K562 (cell line): ENCODE measurements at regions not wholly inside any gene's neighbourhood (a gene's known extent, or its start where the extent isn't known, plus 50 kb on each side); places are given as distances from the start of the nearest gene placed in this dataset.

Experiments
- ATAC-seq: fragments of 200-7000 bp; cut with Tn5 transposase; 3 replicates; pipeline ENCODE4 v1.9.1; 2020; ENCODE audit warnings: moderate library complexity
- BruUV-seq: library from RNA; stranded (reverse); fragments of 400-500 nt; replicated peaks from 2 replicates; lab custom pipeline; 2021; lab: Mats Ljungman, UMichigan
- CTCF ChIA-PET: fragments of 300-600 bp; formaldehyde crosslinking; extraction: SDS; loops from one replicate; lab custom pipeline; 2021; ENCODE audit warnings: low intra/inter-chr PET ratio; lab: Yijun Ruan, JAX
- POLR2A ChIA-PET: fragments of 300-600, 350-650 bp; sonication (Branson Sonifier 250); formaldehyde crosslinking; extraction: SDS; loops from one replicate; lab custom pipeline; 2021; ENCODE audit warnings: antibody characterized with exemption, inconsistent platforms; lab: Yijun Ruan, JAX
- DNase-seq, 4 experiments: peaks; one replicate each; pipeline versions ENCODE4 v3.0.0 to v3.0.0-alpha.2; 2011 to 2018; ENCODE audit warnings: low spot score in 3 of 4, mixed read lengths in 3 of 4; ENCODE audit errors: extremely low read depth in 1 of 4
- FAIRE-seq: peaks from 2 replicates; lab custom pipeline; 2011; peaks lifted over from hg19 to GRCh38; lab: Jason Lieb, UNC
- H2AFZ ChIP-seq: 2 replicates; pipeline ENCODE4 v1.6.0; 2011; ENCODE audit warnings: low read depth, low read length, control low read depth, inconsistent platforms
- H3K27ac ChIP-seq: fragments of 200-600 bp; 3 replicates; pipeline ENCODE4 v1.8.0; 2011; ENCODE audit warnings: low read depth, mild to moderate bottlenecking, control low read depth, inconsistent platforms, low read length, moderate library complexity, mixed read lengths; ENCODE audit errors: extremely low read depth
- H3K27me3 ChIP-seq, 2 experiments: fragments of 300-600 bp in 1 of 2; 2 replicates in 1 of 2; 3 replicates in 1 of 2; pipeline versions ENCODE4 v1.6.0 to v1.8.0; 2011; ENCODE audit warnings: inconsistent platforms in 2 of 2, low read length in 2 of 2, mild to moderate bottlenecking in 1 of 2, mixed read lengths in 1 of 2, moderate library complexity in 1 of 2; ENCODE audit not compliant: control insufficient read depth in 2 of 2, insufficient read depth in 2 of 2
- H3K36me3 ChIP-seq: fragments of 300-600 bp; 3 replicates; pipeline ENCODE4 v1.8.0; 2011; ENCODE audit warnings: mild to moderate bottlenecking, low read length, inconsistent platforms; ENCODE audit not compliant: control insufficient read depth, insufficient read depth
- H3K4me1 ChIP-seq, 2 experiments: fragments of 200-600 bp in 1 of 2; replicated peaks in 1 of 2; 2 replicates in 1 of 2; 3 replicates in 1 of 2; pipeline versions ENCODE4 v1.5.1 to v1.8.0; 2011; ENCODE audit warnings: inconsistent platforms in 2 of 2, low read length in 2 of 2, mild to moderate bottlenecking in 1 of 2, mixed read lengths in 1 of 2, moderate library complexity in 1 of 2; ENCODE audit not compliant: control insufficient read depth in 2 of 2, insufficient read depth in 2 of 2
- H3K4me2 ChIP-seq: 2 replicates; pipeline ENCODE4 v1.6.1; 2011; ENCODE audit warnings: low read length, control low read depth, inconsistent platforms, mixed read lengths; ENCODE audit not compliant: insufficient read depth
- H3K4me3 ChIP-seq: fragments of 200-600 bp; sonication (generic), shearing (Covaris generic); 2 replicates; pipeline ENCODE4 v1.5.1; 2016; ENCODE audit warnings: control low read depth, inconsistent platforms
- H3K79me2 ChIP-seq: fragments of 200-600 bp; 3 replicates; pipeline ENCODE4 v1.8.0; 2011; ENCODE audit warnings: low read length, inconsistent platforms; ENCODE audit not compliant: control insufficient read depth, insufficient read depth
- H3K9ac ChIP-seq, 2 experiments: 2 replicates each; pipeline versions ENCODE4 v1.6.0 to v1.6.1; 2011; ENCODE audit warnings: low read depth in 2 of 2, low read length in 2 of 2, control low read depth in 1 of 2, inconsistent platforms in 1 of 2, mild to moderate bottlenecking in 1 of 2, mixed read lengths in 1 of 2; ENCODE audit not compliant: insufficient read depth in 1 of 2
- H3K9me1 ChIP-seq: one replicate; pipeline ENCODE4 v1.6.0; 2011; ENCODE audit warnings: inconsistent platforms, mild to moderate bottlenecking, low read length, moderate library complexity; ENCODE audit not compliant: control insufficient read depth, insufficient read depth
- H3K9me3 ChIP-seq: replicated peaks from 2 replicates; pipeline ENCODE4 v1.5.1; 2011; ENCODE audit warnings: low read depth, low read length, inconsistent platforms; ENCODE audit not compliant: control insufficient read depth, insufficient read depth
- H4K20me1 ChIP-seq: replicated peaks from 2 replicates; pipeline ENCODE4 v1.6.1; 2011; ENCODE audit warnings: low read length, inconsistent platforms, mixed read lengths; ENCODE audit not compliant: control insufficient read depth, insufficient read depth
- ARNT ChIP-seq, 2 experiments: fragments of 450-650 bp; IDR thresholded peaks; 2 replicates each; pipeline ENCODE4 v1.6.1; 2016; ENCODE audit warnings: mild to moderate bottlenecking in 1 of 2
- ESRRB ChIP-seq: fragments of 250-450 bp; sonication (Bioruptor Pico); IDR thresholded peaks from 2 replicates; pipeline ENCODE4 v1.5.0; 2020; ENCODE audit warnings: mild to moderate bottlenecking, moderate library complexity, borderline replicate concordance
- NFRKB ChIP-seq: fragments of 450-650 bp; IDR thresholded peaks from 2 replicates; pipeline ENCODE4 v1.6.1; 2016; ENCODE audit warnings: low read depth
- NR2F6 ChIP-seq: fragments of 450-650 bp; formaldehyde crosslinking; IDR thresholded peaks from 2 replicates; pipeline ENCODE4 v1.4.0; 2020; ENCODE audit warnings: mild to moderate bottlenecking
- POLR2H ChIP-seq: IDR thresholded peaks from 2 replicates; pipeline ENCODE4 v1.6.1; 2016; ENCODE audit warnings: missing genetic modification characterization, low read depth, mild to moderate bottlenecking, control low read depth, missing compliant biosample characterization, moderate library complexity
- PTBP1 ChIP-seq: fragments of 200-400 bp; formaldehyde crosslinking; IDR thresholded peaks from 2 replicates; pipeline ENCODE4 v1.6.1; 2017; ENCODE audit warnings: low read depth, low read length
- RFX7 ChIP-seq: fragments of 250-450 bp; sonication (Bioruptor Pico); IDR thresholded peaks from 2 replicates; pipeline ENCODE4 v1.5.1; 2021; ENCODE audit warnings: mild to moderate bottlenecking
- SIX5 ChIP-seq, 2 experiments: IDR thresholded peaks; 2 replicates each; pipeline ENCODE4 v1.6.1; 2011; ENCODE audit warnings: low read length in 2 of 2, borderline replicate concordance in 1 of 2, low read depth in 1 of 2, mild to moderate bottlenecking in 1 of 2, moderate library complexity in 1 of 2; ENCODE audit not compliant: insufficient read depth in 1 of 2
- STAT5A ChIP-seq: IDR thresholded peaks from 2 replicates; pipeline ENCODE4 v1.6.1; 2012; ENCODE audit warnings: low read length, inconsistent platforms, borderline replicate concordance
- TFAM ChIP-seq: fragments of 250-450 bp; sonication (Bioruptor Pico); conservative IDR thresholded peaks from 2 replicates; pipeline ENCODE4 v1.5.0; 2021; ENCODE audit warnings: mild to moderate bottlenecking, moderate library complexity
- ZFPM2 ChIP-seq: fragments of 250-450 bp; sonication (Bioruptor Pico); IDR thresholded peaks from 2 replicates; pipeline ENCODE4 v1.5.1; 2022; ENCODE audit warnings: mild to moderate bottlenecking
- ZNF174 ChIP-seq: fragments of 250-450 bp; sonication (Bioruptor Pico); IDR thresholded peaks from 2 replicates; pipeline ENCODE4 v1.4.0; 2020; ENCODE audit warnings: mild to moderate bottlenecking
- ZNF3 ChIP-seq: fragments of 250-450 bp; sonication (Bioruptor Pico); IDR thresholded peaks from 2 replicates; pipeline ENCODE4 v1.5.0; 2021; ENCODE audit warnings: mild to moderate bottlenecking, moderate library complexity
- ZNF76 ChIP-seq: fragments of 250-450 bp; sonication (Bioruptor Pico); IDR thresholded peaks from 2 replicates; pipeline ENCODE4 v1.4.0; 2020; ENCODE audit warnings: mild to moderate bottlenecking, moderate library complexity, borderline replicate concordance
- WGBS: fragments of 100-300 bp; shearing (Covaris generic); methylation state at CpG from one replicate; pipeline ENCODE4 v1.1.6; 2016; ENCODE audit warnings: low coverage, mixed read lengths; ENCODE audit not compliant: insufficient coverage; ENCODE audit errors: missing lambda C conversion rate; 5-methylcytosine and 5-hydroxymethylcytosine counted together
- in situ Hi-C: fragments of 300-500 bp; cut with MboI; formaldehyde crosslinking; loops from 4 replicates; pipeline ENCODE4 v1.15.0; 2018; ENCODE audit warnings: inconsistent platforms, mixed read lengths
- intact Hi-C: fragments of 100-400 bp; cut with micrococcal nuclease; formaldehyde crosslinking; loops from 2 replicates; pipeline ENCODE4 v1.14.2; 2022
- TF ChIP-seq, protein P1 (sequence below): fragments of 250-450 bp; sonication (Bioruptor Pico); IDR thresholded peaks from 2 replicates; pipeline ENCODE4 v1.6.1; 2021; ENCODE audit warnings: mild to moderate bottlenecking
- TF ChIP-seq, protein P2 (sequence below): fragments of 450-650 bp; formaldehyde crosslinking; IDR thresholded peaks from 2 replicates; pipeline ENCODE4 v1.4.0; 2022; ENCODE audit warnings: mild to moderate bottlenecking, moderate library complexity
- TF ChIP-seq, protein P3 (sequence below): fragments of 450-650 bp; IDR thresholded peaks from 2 replicates; pipeline ENCODE4 v1.6.1; 2018; ENCODE audit warnings: mild to moderate bottlenecking, low read depth; ENCODE audit not compliant: partially characterized antibody

- no peaks in the 10 kb centered on the region for H3K9me1 ChIP-seq
- in situ Hi-C loops, result no loop called here
- intact Hi-C loops, result no loop called here
Measured at GRCh38 chr5:99000876-99001275, 72.1 kb upstream of the CHD1 start.

More at GRCh38 chr5:99000876-99001275, 72.1 kb upstream of the CHD1 start:
- no peak overlapping the region for H3K9ac ChIP-seq
- ATAC-seq (no peak), FAIRE-seq (no peak), DNase-seq (no peak)
- H4K20me1 ChIP-seq, result no peaks in the 10 kb centered on the region
- H3K36me3 ChIP-seq, result no peaks in the 10 kb centered on the region
- H3K4me3 ChIP-seq, result no peak overlapping the region
- POLR2A ChIA-PET, result no interaction called here
- no peaks in the 10 kb centered on the region for H3K27me3 ChIP-seq
- no peak for TF ChIP-seq ZNF174 (CRISPR knock-in tag)
- TF ChIP-seq, protein P1, sequence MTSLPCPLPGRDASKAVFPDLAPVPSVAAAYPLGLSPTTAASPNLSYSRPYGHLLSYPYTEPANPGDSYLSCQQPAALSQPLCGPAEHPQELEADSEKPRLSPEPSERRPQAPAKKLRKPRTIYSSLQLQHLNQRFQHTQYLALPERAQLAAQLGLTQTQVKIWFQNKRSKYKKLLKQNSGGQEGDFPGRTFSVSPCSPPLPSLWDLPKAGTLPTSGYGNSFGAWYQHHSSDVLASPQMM (CRISPR knock-in tag), result no peak
- no peak for TF ChIP-seq POLR2H (tag)
- no peak for TF ChIP-seq TFAM (CRISPR knock-in tag)
- no peak for TF ChIP-seq SIX5 (IDR thresholded peaks at IDR 0.05; ENCODE audit: borderline replicate concordance in 1 of 2, insufficient read depth in 1 of 2, low read depth in 1 of 2, low read length in 2 of 2)
- TF ChIP-seq, protein P2, sequence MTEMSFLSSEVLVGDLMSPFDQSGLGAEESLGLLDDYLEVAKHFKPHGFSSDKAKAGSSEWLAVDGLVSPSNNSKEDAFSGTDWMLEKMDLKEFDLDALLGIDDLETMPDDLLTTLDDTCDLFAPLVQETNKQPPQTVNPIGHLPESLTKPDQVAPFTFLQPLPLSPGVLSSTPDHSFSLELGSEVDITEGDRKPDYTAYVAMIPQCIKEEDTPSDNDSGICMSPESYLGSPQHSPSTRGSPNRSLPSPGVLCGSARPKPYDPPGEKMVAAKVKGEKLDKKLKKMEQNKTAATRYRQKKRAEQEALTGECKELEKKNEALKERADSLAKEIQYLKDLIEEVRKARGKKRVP (CRISPR knock-in tag), result no peak
- no peak for TF ChIP-seq RFX7 (CRISPR knock-in tag)
- TF ChIP-seq NFRKB, result no peak
- TF ChIP-seq PTBP1, result no peak
- no peak for TF ChIP-seq ESRRB (CRISPR knock-in tag)
- no peak for TF ChIP-seq ZFPM2 (CRISPR knock-in tag)
- TF ChIP-seq, protein P3, sequence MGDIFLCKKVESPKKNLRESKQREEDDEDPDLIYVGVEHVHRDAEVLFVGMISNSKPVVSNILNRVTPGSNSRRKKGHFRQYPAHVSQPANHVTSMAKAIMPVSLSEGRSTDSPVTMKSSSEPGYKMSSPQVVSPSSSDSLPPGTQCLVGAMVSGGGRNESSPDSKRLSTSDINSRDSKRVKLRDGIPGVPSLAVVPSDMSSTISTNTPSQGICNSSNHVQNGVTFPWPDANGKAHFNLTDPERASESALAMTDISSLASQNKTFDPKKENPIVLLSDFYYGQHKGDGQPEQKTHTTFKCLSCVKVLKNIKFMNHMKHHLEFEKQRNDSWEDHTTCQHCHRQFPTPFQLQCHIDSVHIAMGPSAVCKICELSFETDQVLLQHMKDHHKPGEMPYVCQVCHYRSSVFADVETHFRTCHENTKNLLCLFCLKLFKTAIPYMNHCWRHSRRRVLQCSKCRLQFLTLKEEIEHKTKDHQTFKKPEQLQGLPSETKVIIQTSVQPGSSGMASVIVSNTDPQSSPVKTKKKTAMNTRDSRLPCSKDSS, result no peak
- no peak for TF ChIP-seq STAT5A
- TF ChIP-seq ZNF76 (CRISPR knock-in tag), result no peak
- TF ChIP-seq ARNT (IDR thresholded peaks at IDR 0.05), result no peak
- TF ChIP-seq NR2F6 (CRISPR knock-in tag), result no peak
- no peak for TF ChIP-seq ZNF3 (CRISPR knock-in tag)
- no peaks in the 10 kb centered on the region for H3K79me2 ChIP-seq
- no peak overlapping the region for H2AFZ ChIP-seq
- H3K27ac ChIP-seq, result no peak overlapping the region
- H3K4me1 ChIP-seq, result no peaks in the 10 kb centered on the region
- BruUV-seq, result no TSS peak
- no peak overlapping the region for H3K4me2 ChIP-seq
- no peaks in the 10 kb centered on the region for H3K9me3 ChIP-seq
- CTCF ChIA-PET, result interaction anchor here (0.7 kb wide), 1 partner anchor 1135 kb away, joined by 4 read pairs; no protein-coding TSS in a partner anchor
- WGBS, result 15% methylated on average over 1 of the region's 1 CpG
